AG10803 (cell line): ENCODE measurements at regions not wholly inside any gene's neighbourhood (a gene's known extent, or its start where the extent isn't known, plus 50 kb on each side); places are given as distances from the start of the nearest gene placed in this dataset.

Experiments used
- DNase-seq: peaks from one replicate; pipeline ENCODE4 v3.0.0; 2010; ENCODE audit warnings: low read depth
- H3K4me3 ChIP-seq: 2 replicates; pipeline ENCODE4 v1.5.1; 2011; ENCODE audit warnings: mild to moderate bottlenecking, low read length, control low read depth
- CTCF ChIP-seq: conservative IDR thresholded peaks from 2 replicates; pipeline ENCODE4 v1.5.1; 2011; ENCODE audit warnings: mild to moderate bottlenecking, low read length, control low read depth, inconsistent platforms

GRCh38 chr20:11067359-11067758, 393.6 kb upstream of the JAG1 start:
- no peak for DNase-seq
- no peak overlapping the region for H3K4me3 ChIP-seq
- no peak for TF ChIP-seq CTCF

- DNase-seq = no peak
- no peak overlapping the region for H3K4me3 ChIP-seq
- no peak for TF ChIP-seq CTCF
Observed at GRCh38 chr20:11072982-11073381, 399.2 kb upstream of the JAG1 start.

- no peak overlapping the region for H3K4me3 ChIP-seq
- no peak for DNase-seq
- no peak for TF ChIP-seq CTCF
Observed at GRCh38 chr20:11076434-11077105, 402.8 kb upstream of the JAG1 start.

GRCh38 chr20:11077226-11077625, 403.4 kb upstream of the JAG1 start:
- no peak for DNase-seq
- no peak overlapping the region for H3K4me3 ChIP-seq
- no peak for TF ChIP-seq CTCF

GRCh38 chr20:11080010-11080409, 406.2 kb upstream of the JAG1 start:
- DNase-seq = no peak
- TF ChIP-seq CTCF = no peak
- no peak overlapping the region for H3K4me3 ChIP-seq

- no peak overlapping the region for H3K4me3 ChIP-seq
- DNase-seq = no peak
- no peak for TF ChIP-seq CTCF
Observed at GRCh38 chr20:11080781-11081377, 407.1 kb upstream of the JAG1 start.

- TF ChIP-seq CTCF = no peak
- H3K4me3 ChIP-seq = no peak overlapping the region
- DNase-seq = no peak
Observed at GRCh38 chr20:11083841-11084240, 410.0 kb upstream of the JAG1 start.
